ENCODE measurements at regions not wholly inside any gene's neighbourhood (a gene's known extent, or its start where the extent isn't known, plus 50 kb on each side); places are given as distances from the start of the nearest gene placed in this dataset.

GRCh38 chr7:132687016-132687415, 110.7 kb upstream of the PLXNA4 start:
- DNase-seq: no peak
- WGBS, 2 donors: 53 to 88% methylated on average over 1 of the region's 1 CpG
- H3K4me3 ChIP-seq: no peak overlapping the region
- intact Hi-C loops (cut with DNase I): no loop called here
- H3K36me3 ChIP-seq: no peaks in the 10 kb centered on the region
- H3K4me1 ChIP-seq: no peaks in the 10 kb centered on the region
- no peak overlapping the region for H3K27ac ChIP-seq
- TF ChIP-seq CTCF (IDR thresholded peaks at IDR 0.05) (no peak), POLR2A (IDR thresholded peaks at IDR 0.05) (no peak)
- peaks cover 0 to 4% (median 0%) of the 10 kb centered on the region in 4 donors for H3K27me3 ChIP-seq
- no peaks in the 10 kb centered on the region for H3K9me3 ChIP-seq

- H3K27ac ChIP-seq: no peak overlapping the region
- H3K36me3 ChIP-seq: no peaks in the 10 kb centered on the region
- no peak overlapping the region for H3K4me3 ChIP-seq
- no peaks in the 10 kb centered on the region for H3K4me1 ChIP-seq
- intact Hi-C loops (cut with DNase I): no loop called here
- no peak for DNase-seq
- H3K27me3 ChIP-seq: peaks cover 0 to 4% (median 0%) of the 10 kb centered on the region in 4 donors
- no peaks in the 10 kb centered on the region for H3K9me3 ChIP-seq
- TF ChIP-seq POLR2A (IDR thresholded peaks at IDR 0.05): no peak
- TF ChIP-seq CTCF (IDR thresholded peaks at IDR 0.05): no peak
- WGBS, 2 donors: 100% methylated on average over 1 of the region's 2 CpGs
Observed at GRCh38 chr7:132685277-132685676, 109.0 kb upstream of the PLXNA4 start.

GRCh38 chr7:132683896-132684690, 107.8 kb upstream of the PLXNA4 start:
- intact Hi-C loops (cut with DNase I): no loop called here
- Histone ChIP-seq H3K9me3 (no peaks in the 10 kb centered on the region), H3K36me3 (no peaks in the 10 kb centered on the region), H3K27ac (no peak overlapping the region), H3K4me3 (no peak overlapping the region), H3K27me3 (peaks cover 0 to 4% (median 0%) of the 10 kb centered on the region in 4 donors), H3K4me1 (no peaks in the 10 kb centered on the region)
- no peak for TF ChIP-seq CTCF (IDR thresholded peaks at IDR 0.05)
- TF ChIP-seq POLR2A (IDR thresholded peaks at IDR 0.05): no peak
- 83 to 86% methylated on average over 12 of the region's 12 CpGs for WGBS, 2 donors
- no peak for DNase-seq

GRCh38 chr7:132681951-132682350, 105.7 kb upstream of the PLXNA4 start:
- WGBS, 2 donors: 63 to 72% methylated on average over 2 of the region's 3 CpGs
- no peak for DNase-seq
- intact Hi-C loops (cut with DNase I): no loop called here
- Histone ChIP-seq H3K4me3 (no peak overlapping the region), H3K27ac (no peak overlapping the region), H3K9me3 (no peaks in the 10 kb centered on the region), H3K4me1 (no peaks in the 10 kb centered on the region), H3K36me3 (no peaks in the 10 kb centered on the region), H3K27me3 (peaks cover 0 to 4% (median 0%) of the 10 kb centered on the region in 4 donors)
- TF ChIP-seq POLR2A (IDR thresholded peaks at IDR 0.05) (no peak), CTCF (IDR thresholded peaks at IDR 0.05) (no peak)

GRCh38 chr7:132680590-132680989, 104.3 kb upstream of the PLXNA4 start:
- no peak for TF ChIP-seq POLR2A (IDR thresholded peaks at IDR 0.05)
- no peak for TF ChIP-seq CTCF (IDR thresholded peaks at IDR 0.05)
- H3K4me1 ChIP-seq: no peaks in the 10 kb centered on the region
- no peaks in the 10 kb centered on the region for H3K36me3 ChIP-seq
- intact Hi-C loops (cut with DNase I): no loop called here
- H3K4me3 ChIP-seq: no peak overlapping the region
- H3K9me3 ChIP-seq: no peaks in the 10 kb centered on the region
- no peak overlapping the region for H3K27ac ChIP-seq
- H3K27me3 ChIP-seq: no peaks in the 10 kb centered on the region
- DNase-seq: no peak

Measured in esophagus squamous epithelium (tissue), 5 donors.